NT2/D1 (cell line): ENCODE measurements at regions not wholly inside any gene's neighbourhood (a gene's known extent, or its start where the extent isn't known, plus 50 kb on each side); places are given as distances from the start of the nearest gene placed in this dataset.

Experiments used
- SUZ12 ChIP-seq: IDR thresholded peaks from 2 replicates; pipeline ENCODE4 v1.6.1; 2011; ENCODE audit not compliant: insufficient read length, insufficient read depth; ENCODE audit errors: extremely low read depth
- YY1 ChIP-seq: IDR thresholded peaks from 2 replicates; pipeline ENCODE4 v1.6.1; 2011; ENCODE audit not compliant: insufficient read length, insufficient read depth
- ZNF274 ChIP-seq: IDR thresholded peaks from 2 replicates; pipeline ENCODE4 v1.6.1; 2011; ENCODE audit warnings: mild to moderate bottlenecking, low read depth, low read length

GRCh38 chr1:238107322-238107721, 216.6 kb upstream of the ZP4 start:
- no peak for TF ChIP-seq ZNF274
- TF ChIP-seq YY1 = no peak
- no peak for TF ChIP-seq SUZ12
